Activated T-helper 1 cell treated with anti-CD3 and anti-CD28 coated beads, Interleukin-12 subunit alpha, Interleukin-12 subunit beta, Interleukin-2, Interleukin-4 antibody, amounts not matched to agents 30 ng/mL and 10 ng/mL and 1 ng/mL, durations not matched to agents 14 hours and 24 hours and 36 hours (primary cell): ENCODE measurements at regions not wholly inside any gene's neighbourhood (a gene's known extent, or its start where the extent isn't known, plus 50 kb on each side); places are given as distances from the start of the nearest gene placed in this dataset.

Experiments used
- DNase-seq: peaks from one replicate; pipeline ENCODE4 v3.0.0; 2021; ENCODE audit warnings: low spot score
- H3K27ac Mint-ChIP-seq: one replicate; pipeline ENCODE4 v1.8.0; 2021; ENCODE audit warnings: mild to moderate bottlenecking, mixed read lengths
- H3K27me3 Mint-ChIP-seq: one replicate; pipeline ENCODE4 v1.8.0; 2022; ENCODE audit warnings: mild to moderate bottlenecking, moderate library complexity, mixed read lengths; ENCODE audit not compliant: insufficient read depth
- H3K36me3 Mint-ChIP-seq: one replicate; pipeline ENCODE4 v1.8.0; 2021; ENCODE audit warnings: low read depth, mixed read lengths
- H3K4me1 Mint-ChIP-seq: one replicate; pipeline ENCODE4 v1.8.0; 2021; ENCODE audit warnings: low read depth, mixed read lengths
- H3K4me3 Mint-ChIP-seq: one replicate; pipeline ENCODE4 v1.8.0; 2021; ENCODE audit warnings: mild to moderate bottlenecking, moderate library complexity, mixed read lengths
- H3K9me3 Mint-ChIP-seq: one replicate; pipeline ENCODE4 v1.8.0; 2021; ENCODE audit warnings: mixed read lengths
- intact Hi-C: fragments of 100-400 bp; cut with micrococcal nuclease; formaldehyde crosslinking; loops from one replicate; pipeline ENCODE4 v1.15.1; 2024

DNA sequence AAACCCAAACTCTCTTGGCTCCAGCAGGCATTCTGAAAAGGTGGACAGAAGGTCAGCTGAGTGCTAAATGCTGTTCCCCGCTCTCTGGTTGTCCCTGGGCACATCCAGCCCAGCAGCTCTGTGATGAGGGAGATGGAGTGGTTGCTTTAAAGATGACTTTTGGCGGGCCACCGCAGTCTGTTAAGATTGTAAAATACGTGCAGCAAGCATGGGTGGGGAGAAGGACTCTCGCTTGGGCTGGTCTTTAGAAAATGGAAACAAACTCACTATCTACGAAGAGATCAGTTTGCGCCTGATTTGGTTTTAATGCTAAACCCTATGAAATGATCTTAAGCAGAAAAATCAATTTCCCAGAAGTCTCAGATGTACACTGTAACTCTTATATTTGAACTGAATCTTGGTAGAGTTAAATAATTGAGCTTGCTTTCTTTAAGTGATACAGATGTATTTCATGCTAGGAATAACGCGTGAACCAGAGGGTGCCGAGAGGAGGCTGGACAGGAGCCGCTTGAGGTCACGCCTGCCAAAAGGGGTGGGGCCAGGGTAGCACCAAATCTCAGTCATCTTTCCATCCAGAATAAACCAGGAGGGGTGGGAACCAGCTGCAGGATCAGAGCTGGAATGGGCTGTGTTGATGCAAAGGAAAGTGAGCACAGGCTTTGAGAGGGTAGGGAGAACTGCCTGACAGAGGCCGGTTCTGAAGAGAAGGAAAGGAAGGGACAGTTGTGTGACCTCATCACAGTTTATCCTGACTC, 170.2 kb upstream of the MKI67 start:
- H3K27ac Mint-ChIP-seq = no peak overlapping the region
- intact Hi-C loops = no loop called here
- H3K4me3 Mint-ChIP-seq = no peak overlapping the region
- no peaks in the 10 kb centered on the region for H3K4me1 Mint-ChIP-seq
- no peaks in the 10 kb centered on the region for H3K27me3 Mint-ChIP-seq
- DNase-seq = no peak
- no peaks in the 10 kb centered on the region for H3K36me3 Mint-ChIP-seq
- peaks cover under 1% of the 10 kb centered on the region for H3K9me3 Mint-ChIP-seq

DNA sequence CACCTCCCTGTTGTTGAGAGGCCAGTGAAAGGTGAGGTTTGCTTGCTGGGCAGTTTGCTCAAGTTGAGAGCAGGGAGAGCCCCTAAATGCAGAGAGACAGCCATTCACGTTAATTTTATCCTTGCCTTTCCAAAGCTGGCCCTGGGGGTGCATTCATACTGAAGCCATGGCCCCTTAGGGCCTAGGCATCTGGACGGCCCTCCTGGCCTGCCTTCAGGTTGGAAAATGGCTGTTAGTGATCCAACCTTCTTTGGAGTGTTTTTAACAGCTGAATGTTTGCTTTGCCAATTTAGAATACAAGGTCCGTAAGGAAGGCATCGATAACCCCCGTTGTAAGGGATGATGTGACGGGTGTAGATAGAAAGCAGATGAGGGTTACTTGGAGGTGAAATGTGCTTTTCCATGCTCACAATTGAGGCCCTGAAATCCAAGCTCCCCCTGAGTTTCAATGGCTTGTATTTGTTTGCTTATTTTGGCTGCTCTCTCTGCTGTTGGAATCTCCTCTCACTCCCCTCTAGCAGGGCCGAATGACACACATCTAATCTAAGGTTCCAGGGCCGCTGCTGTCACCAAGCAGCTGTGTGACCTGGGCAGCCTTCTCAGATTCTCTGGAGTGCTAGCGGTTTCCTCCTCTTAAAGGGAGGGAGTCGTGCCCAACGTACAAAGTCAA, 171.6 kb upstream of the MKI67 start:
- no peak for DNase-seq
- Mint-ChIP-seq H3K36me3 (no peaks in the 10 kb centered on the region), H3K4me1 (no peaks in the 10 kb centered on the region), H3K27me3 (peaks cover 2% of the 10 kb centered on the region), H3K4me3 (no peak overlapping the region), H3K9me3 (peaks cover 5% of the 10 kb centered on the region), H3K27ac (no peak overlapping the region)
- intact Hi-C loops = no loop called here

- no peaks in the 10 kb centered on the region for H3K4me1 Mint-ChIP-seq
- intact Hi-C loops = no loop called here
- H3K36me3 Mint-ChIP-seq = no peaks in the 10 kb centered on the region
- peaks cover 2% of the 10 kb centered on the region for H3K27me3 Mint-ChIP-seq
- DNase-seq = no peak
- H3K27ac Mint-ChIP-seq = no peak overlapping the region
- H3K4me3 Mint-ChIP-seq = no peak overlapping the region
- H3K9me3 Mint-ChIP-seq = peaks cover 5% of the 10 kb centered on the region
These were observed 172.4 kb upstream of the MKI67 start for GRCh38 chr10:128298587-128298986.

- no peaks in the 10 kb centered on the region for H3K36me3 Mint-ChIP-seq
- intact Hi-C loops = no loop called here
- DNase-seq = no peak
- no peaks in the 10 kb centered on the region for H3K4me1 Mint-ChIP-seq
- H3K27me3 Mint-ChIP-seq = peaks cover 2% of the 10 kb centered on the region
- H3K9me3 Mint-ChIP-seq = peaks cover 8% of the 10 kb centered on the region
- H3K4me3 Mint-ChIP-seq = no peak overlapping the region
- no peak overlapping the region for H3K27ac Mint-ChIP-seq
These were observed 174.1 kb upstream of the MKI67 start for GRCh38 chr10:128300290-128300824.

DNA sequence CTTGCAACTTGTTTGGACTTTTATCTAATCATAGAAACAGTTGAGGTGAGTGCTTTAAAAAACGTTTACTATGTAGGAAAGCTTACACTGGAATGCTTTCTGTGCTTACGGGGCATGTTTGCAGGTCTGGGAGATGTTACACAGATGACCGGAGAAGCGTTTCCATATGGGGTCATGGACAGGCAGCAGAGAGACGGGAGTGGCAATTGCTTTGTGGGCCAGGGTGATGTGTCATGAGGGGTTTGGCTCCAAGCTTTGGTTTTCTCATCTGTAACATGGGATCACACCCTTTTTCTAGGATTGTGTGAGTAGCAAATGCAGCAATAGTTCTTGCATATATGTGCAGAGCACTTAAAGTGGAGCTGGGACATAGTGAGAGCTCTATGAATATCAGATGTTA, 174.8 kb upstream of the MKI67 start:
- Mint-ChIP-seq H3K27ac (no peak overlapping the region), H3K4me1 (no peaks in the 10 kb centered on the region), H3K27me3 (peaks cover 2% of the 10 kb centered on the region), H3K4me3 (no peak overlapping the region), H3K36me3 (no peaks in the 10 kb centered on the region), H3K9me3 (peaks cover 8% of the 10 kb centered on the region)
- intact Hi-C loops = no loop called here
- no peak for DNase-seq

DNA sequence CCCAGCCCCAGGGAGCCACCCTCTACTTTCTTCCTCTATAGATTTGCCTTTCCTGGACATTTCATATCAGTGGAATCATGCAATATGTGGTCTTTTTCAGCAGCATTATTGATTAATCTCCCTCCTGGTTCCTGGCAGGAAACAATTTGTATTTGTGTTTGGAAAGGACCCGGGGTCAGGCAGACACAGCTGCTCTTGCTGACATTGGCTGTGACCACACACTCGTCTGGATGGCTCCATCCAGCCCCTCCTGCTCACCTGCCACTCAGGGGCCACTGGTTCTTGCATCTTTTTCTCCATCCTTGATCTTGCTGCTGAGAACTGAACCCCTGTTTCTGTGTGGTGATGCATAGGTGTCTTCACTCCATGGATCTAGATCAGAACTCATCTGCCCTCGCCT, 176.6 kb upstream of the MKI67 start:
- intact Hi-C loops = no loop called here
- no peak overlapping the region for H3K4me3 Mint-ChIP-seq
- peaks cover 8% of the 10 kb centered on the region for H3K9me3 Mint-ChIP-seq
- H3K4me1 Mint-ChIP-seq = no peaks in the 10 kb centered on the region
- no peak overlapping the region for H3K27ac Mint-ChIP-seq
- H3K36me3 Mint-ChIP-seq = no peaks in the 10 kb centered on the region
- no peak for DNase-seq
- peaks cover 2% of the 10 kb centered on the region for H3K27me3 Mint-ChIP-seq

GRCh38 chr10:128304271-128304670, 178.0 kb upstream of the MKI67 start:
- no peak overlapping the region for H3K4me3 Mint-ChIP-seq
- intact Hi-C loops = no loop called here
- no peak overlapping the region for H3K27ac Mint-ChIP-seq
- DNase-seq = no peak
- H3K27me3 Mint-ChIP-seq = peaks cover 2% of the 10 kb centered on the region
- H3K36me3 Mint-ChIP-seq = no peaks in the 10 kb centered on the region
- H3K4me1 Mint-ChIP-seq = no peaks in the 10 kb centered on the region
- H3K9me3 Mint-ChIP-seq = peaks cover 8% of the 10 kb centered on the region

- no peak overlapping the region for H3K27ac Mint-ChIP-seq
- no peaks in the 10 kb centered on the region for H3K4me1 Mint-ChIP-seq
- no peaks in the 10 kb centered on the region for H3K36me3 Mint-ChIP-seq
- H3K4me3 Mint-ChIP-seq = no peak overlapping the region
- intact Hi-C loops = no loop called here
- no peak for DNase-seq
- H3K9me3 Mint-ChIP-seq = peaks cover 8% of the 10 kb centered on the region
- H3K27me3 Mint-ChIP-seq = peaks cover 2% of the 10 kb centered on the region
These were observed 179.6 kb upstream of the MKI67 start for GRCh38 chr10:128305601-128306345.

DNA sequence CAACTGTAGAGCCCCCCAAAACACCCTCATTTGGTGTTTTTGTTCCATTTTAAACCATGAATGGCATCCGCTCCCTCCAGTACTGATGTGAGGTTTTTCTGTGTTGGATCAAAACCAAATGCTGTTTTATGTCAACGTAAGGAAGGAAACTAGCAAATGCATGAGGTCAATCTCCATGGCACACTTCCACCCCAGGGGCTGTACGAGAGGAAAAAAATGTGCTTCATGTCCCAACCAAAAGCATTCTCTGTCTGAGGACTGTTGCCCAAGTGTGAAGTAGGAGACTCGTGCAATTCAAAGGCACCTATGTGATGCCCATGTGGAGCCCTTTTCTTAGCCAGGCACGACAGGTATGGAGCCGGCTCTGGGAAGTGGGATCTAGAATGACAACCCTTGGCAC, 180.3 kb upstream of the MKI67 start:
- DNase-seq = no peak
- intact Hi-C loops = no loop called here
- H3K4me1 Mint-ChIP-seq = no peaks in the 10 kb centered on the region
- H3K36me3 Mint-ChIP-seq = no peaks in the 10 kb centered on the region
- H3K27ac Mint-ChIP-seq = no peak overlapping the region
- H3K4me3 Mint-ChIP-seq = no peak overlapping the region
- H3K9me3 Mint-ChIP-seq = peaks cover 6% of the 10 kb centered on the region
- H3K27me3 Mint-ChIP-seq = peaks cover 4% of the 10 kb centered on the region

DNA sequence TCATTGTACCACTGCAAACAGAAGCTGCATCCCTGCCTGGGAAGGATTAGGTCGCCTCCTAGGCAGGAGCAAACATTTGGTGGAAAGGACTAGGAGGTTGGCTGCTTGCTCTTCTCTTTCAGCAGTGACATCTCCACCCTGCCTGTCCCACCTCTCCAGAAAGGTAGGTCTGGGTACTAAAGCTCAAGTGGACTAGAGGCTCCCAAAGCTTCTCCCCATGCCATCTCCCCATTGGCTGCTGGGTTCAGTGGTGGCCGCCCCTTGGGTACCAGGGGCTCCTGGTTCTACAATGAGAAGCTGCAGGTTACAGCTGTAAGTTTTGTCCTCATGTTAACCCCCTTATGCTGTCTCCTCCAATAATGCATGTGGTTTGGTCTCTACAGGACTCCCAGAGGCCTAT, 180.7 kb upstream of the MKI67 start:
- Mint-ChIP-seq H3K27me3 (peaks cover 2% of the 10 kb centered on the region), H3K4me1 (no peaks in the 10 kb centered on the region), H3K27ac (no peak overlapping the region), H3K9me3 (peaks cover 3% of the 10 kb centered on the region), H3K4me3 (no peak overlapping the region), H3K36me3 (no peaks in the 10 kb centered on the region)
- intact Hi-C loops = no loop called here
- DNase-seq = no peak

GRCh38 chr10:128307820-128308219, 181.6 kb upstream of the MKI67 start:
- Mint-ChIP-seq H3K4me1 (no peaks in the 10 kb centered on the region), H3K9me3 (peaks cover 3% of the 10 kb centered on the region), H3K27ac (no peak overlapping the region), H3K36me3 (no peaks in the 10 kb centered on the region), H3K4me3 (no peak overlapping the region), H3K27me3 (peaks cover 2% of the 10 kb centered on the region)
- intact Hi-C loops = no loop called here
- DNase-seq = no peak

- H3K36me3 Mint-ChIP-seq = no peaks in the 10 kb centered on the region
- no peaks in the 10 kb centered on the region for H3K4me1 Mint-ChIP-seq
- H3K27ac Mint-ChIP-seq = no peak overlapping the region
- peaks cover 2% of the 10 kb centered on the region for H3K27me3 Mint-ChIP-seq
- H3K4me3 Mint-ChIP-seq = no peak overlapping the region
- no peak for DNase-seq
- no peaks in the 10 kb centered on the region for H3K9me3 Mint-ChIP-seq
- intact Hi-C loops = no loop called here
These were observed 184.9 kb upstream of the MKI67 start for GRCh38 chr10:128310971-128311658.
